Esophagus muscularis mucosa (tissue), 4 donors: ENCODE measurements at regions not wholly inside any gene's neighbourhood (a gene's known extent, or its start where the extent isn't known, plus 50 kb on each side); places are given as distances from the start of the nearest gene placed in this dataset.

ENCODE experiments used
- DNase-seq: peaks from one replicate; pipeline ENCODE4 v3.0.0-alpha.2; 2017; ENCODE audit errors: extremely low spot score
- H3K27ac ChIP-seq, 4 donors: fragments of 200-600 bp; sonication (generic); replicated peaks in 1 of 4; 1 replicate in 3 of 4; 2 replicates in 1 of 4; pipeline ENCODE4 v1.5.1; 2016 to 2019; ENCODE audit warnings: mild to moderate bottlenecking in 1 of 4
- H3K27me3 ChIP-seq, 4 donors: fragments of 200-600 bp; sonication (generic); one replicate each; pipeline versions ENCODE4 v1.5.1 to v1.6.0; 2016 to 2019
- H3K36me3 ChIP-seq, 4 donors: fragments of 200-600 bp; sonication (generic); one replicate each; pipeline ENCODE4 v1.5.1; 2016 to 2019
- H3K4me1 ChIP-seq, 4 donors: fragments of 200-600 bp; sonication (generic); one replicate each; pipeline ENCODE4 v1.5.1; 2016 to 2019
- H3K4me3 ChIP-seq, 4 donors: fragments of 200-600 bp; sonication (generic); 1 replicate in 2 of 4; 2 replicates in 2 of 4; pipeline ENCODE4 v1.5.1; 2016 to 2019; ENCODE audit warnings: mild to moderate bottlenecking in 4 of 4, moderate library complexity in 1 of 4
- H3K9me3 ChIP-seq, 4 donors: fragments of 200-600 bp; sonication (generic); 1 replicate in 3 of 4; 2 replicates in 1 of 4; pipeline ENCODE4 v1.5.1; 2016 to 2019
- EP300 ChIP-seq: sonication (generic); formaldehyde crosslinking; IDR thresholded peaks from one replicate; pipeline ENCODE4 v1.6.1; 2017; ENCODE audit warnings: antibody characterized with exemption
- POLR2A ChIP-seq: fragments of 450-650 bp; IDR thresholded peaks from one replicate; pipeline ENCODE4 v1.6.1; 2017; ENCODE audit warnings: antibody characterized with exemption, moderate library complexity, mild to moderate bottlenecking, low read depth
- POLR2AphosphoS5 ChIP-seq, 2 donors: sonication (generic); formaldehyde crosslinking; IDR thresholded peaks; one replicate each; pipeline ENCODE4 v1.6.1; 2017; ENCODE audit warnings: antibody characterized with exemption in 2 of 2
- WGBS: methylation state at CpG from one replicate; pipeline ENCODE4 v1.1.5; 2018; 5-methylcytosine and 5-hydroxymethylcytosine counted together
- intact Hi-C: fragments of 100-400 bp; cut with DNase I; formaldehyde crosslinking; loops from one replicate; pipeline ENCODE4 v1.15.1; 2023
- TF ChIP-seq, protein P1 (sequence below), 3 experiments: fragments of 200-600 bp in 2 of 3; fragments of 450-650 bp in 1 of 3; sonication (generic) in 2 of 3; IDR thresholded peaks; one replicate each; pipeline ENCODE4 v1.5.1; 2017 to 2019; ENCODE audit warnings: antibody characterized with exemption in 3 of 3, mild to moderate bottlenecking in 2 of 3, moderate library complexity in 1 of 3

DNA sequence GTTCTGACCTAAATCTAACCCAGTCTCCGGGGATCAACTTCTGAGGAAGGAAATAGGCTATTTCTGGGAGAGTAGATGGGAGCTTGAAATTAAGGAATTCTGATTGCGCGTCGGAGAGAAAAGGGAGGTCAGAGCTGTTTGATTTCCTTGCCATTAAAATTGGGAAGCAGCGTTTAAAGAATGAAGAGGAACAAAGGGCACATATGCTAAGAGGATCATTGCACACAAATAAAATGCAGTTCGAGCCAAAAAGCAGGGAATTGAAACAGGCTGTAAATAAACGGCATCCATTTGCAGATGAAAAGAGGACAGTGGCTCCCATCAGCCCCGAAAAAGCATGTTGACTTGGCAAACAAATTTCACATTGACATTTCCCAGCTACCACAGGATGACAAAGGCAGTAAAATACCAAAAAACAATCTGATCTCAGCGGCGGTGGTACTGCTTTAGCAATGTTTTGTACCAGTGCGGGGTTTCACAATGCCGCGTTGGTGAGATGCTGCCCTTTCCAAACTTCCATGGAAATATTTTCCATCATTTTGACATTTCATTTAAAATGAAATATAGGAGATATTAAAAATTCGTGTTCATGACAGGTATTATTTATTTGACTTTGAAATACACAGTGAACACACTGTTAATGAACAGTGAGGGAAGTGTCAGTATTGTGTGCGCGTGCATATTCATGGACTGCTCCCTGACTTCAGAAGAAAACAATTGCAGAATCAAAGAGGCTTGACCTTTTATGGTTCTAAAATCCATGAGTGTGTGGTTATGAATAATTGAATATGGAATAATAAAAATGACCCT, 108.8 kb downstream of the SQOR start:
- intact Hi-C loops = no loop called here
- Histone ChIP-seq H3K36me3 (no peaks in the 10 kb centered on the region), H3K9me3 (no peaks in the 10 kb centered on the region), H3K4me1 (no peaks in the 10 kb centered on the region), H3K4me3 (no peak overlapping the region), H3K27me3 (peaks cover 0 to 5% (median 0%) of the 10 kb centered on the region in 4 donors), H3K27ac (no peak overlapping the region)
- 64% methylated on average over 16 of the region's 16 CpGs for WGBS
- TF ChIP-seq, protein P1, sequence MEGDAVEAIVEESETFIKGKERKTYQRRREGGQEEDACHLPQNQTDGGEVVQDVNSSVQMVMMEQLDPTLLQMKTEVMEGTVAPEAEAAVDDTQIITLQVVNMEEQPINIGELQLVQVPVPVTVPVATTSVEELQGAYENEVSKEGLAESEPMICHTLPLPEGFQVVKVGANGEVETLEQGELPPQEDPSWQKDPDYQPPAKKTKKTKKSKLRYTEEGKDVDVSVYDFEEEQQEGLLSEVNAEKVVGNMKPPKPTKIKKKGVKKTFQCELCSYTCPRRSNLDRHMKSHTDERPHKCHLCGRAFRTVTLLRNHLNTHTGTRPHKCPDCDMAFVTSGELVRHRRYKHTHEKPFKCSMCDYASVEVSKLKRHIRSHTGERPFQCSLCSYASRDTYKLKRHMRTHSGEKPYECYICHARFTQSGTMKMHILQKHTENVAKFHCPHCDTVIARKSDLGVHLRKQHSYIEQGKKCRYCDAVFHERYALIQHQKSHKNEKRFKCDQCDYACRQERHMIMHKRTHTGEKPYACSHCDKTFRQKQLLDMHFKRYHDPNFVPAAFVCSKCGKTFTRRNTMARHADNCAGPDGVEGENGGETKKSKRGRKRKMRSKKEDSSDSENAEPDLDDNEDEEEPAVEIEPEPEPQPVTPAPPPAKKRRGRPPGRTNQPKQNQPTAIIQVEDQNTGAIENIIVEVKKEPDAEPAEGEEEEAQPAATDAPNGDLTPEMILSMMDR (IDR thresholded peaks at IDR 0.05) = no peak
- TF ChIP-seq POLR2A = no peak
- no peak for TF ChIP-seq POLR2AphosphoS5 (IDR thresholded peaks at IDR 0.05)
- no peak for TF ChIP-seq EP300
- DNase-seq = no peak

DNA sequence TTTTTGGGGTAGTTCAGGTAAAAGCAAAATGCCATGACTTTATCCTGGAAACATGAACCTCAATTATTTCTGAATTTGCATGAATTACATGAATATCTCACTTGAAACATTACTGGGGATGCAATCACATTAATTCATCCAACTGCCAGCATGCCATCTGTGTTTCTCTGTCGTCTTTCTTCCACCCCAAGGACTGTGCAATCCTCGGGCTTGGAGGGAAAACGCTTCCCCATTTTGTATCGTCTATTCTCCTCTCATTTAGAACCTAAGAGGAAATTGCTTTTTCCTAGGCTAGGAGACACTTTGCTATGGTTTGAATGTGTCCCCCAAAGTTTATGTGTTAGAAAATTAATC, 109.4 kb downstream of the SQOR start:
- no peaks in the 10 kb centered on the region for H3K9me3 ChIP-seq
- H3K27me3 ChIP-seq = peaks cover 0 to 5% (median 0%) of the 10 kb centered on the region in 4 donors
- no peak for DNase-seq
- 68% methylated on average over 4 of the region's 4 CpGs for WGBS
- H3K27ac ChIP-seq = no peak overlapping the region
- TF ChIP-seq POLR2AphosphoS5 (IDR thresholded peaks at IDR 0.05) (no peak), EP300 (no peak)
- TF ChIP-seq, protein P1 (IDR thresholded peaks at IDR 0.05) = no peak
- H3K4me1 ChIP-seq = no peaks in the 10 kb centered on the region
- no peak overlapping the region for H3K4me3 ChIP-seq
- intact Hi-C loops = no loop called here
- no peaks in the 10 kb centered on the region for H3K36me3 ChIP-seq

DNA sequence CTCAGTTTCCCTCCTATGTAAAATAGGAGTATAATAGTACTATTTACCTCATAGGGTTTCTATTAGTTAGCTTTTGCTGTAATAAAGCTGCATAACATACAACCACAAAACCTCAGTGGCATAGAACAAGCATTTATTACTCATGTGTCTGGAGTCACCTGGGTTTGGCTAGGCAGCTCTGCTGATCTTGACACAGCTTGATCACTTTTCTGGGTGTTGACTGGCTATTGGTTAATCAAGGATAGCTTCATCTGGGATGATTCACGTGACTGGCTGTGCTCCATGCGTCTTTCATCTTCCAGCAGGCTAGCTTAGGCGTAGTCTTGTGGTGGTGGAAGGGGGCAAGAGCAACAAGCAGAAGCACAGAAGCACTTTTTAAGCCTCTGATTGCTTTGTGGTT, 112.6 kb downstream of the SQOR start:
- 73% methylated on average over 3 of the region's 3 CpGs for WGBS
- Histone ChIP-seq H3K36me3 (no peaks in the 10 kb centered on the region), H3K27me3 (peaks cover 0 to 5% (median 0%) of the 10 kb centered on the region in 4 donors), H3K9me3 (no peaks in the 10 kb centered on the region), H3K27ac (no peak overlapping the region), H3K4me1 (no peaks in the 10 kb centered on the region), H3K4me3 (no peak overlapping the region)
- intact Hi-C loops = no loop called here
- no peak for DNase-seq
- no peak for TF ChIP-seq POLR2AphosphoS5 (IDR thresholded peaks at IDR 0.05)
- no peak for TF ChIP-seq POLR2A
- no peak for TF ChIP-seq EP300
- TF ChIP-seq, protein P1 (IDR thresholded peaks at IDR 0.05) = no peak

DNA sequence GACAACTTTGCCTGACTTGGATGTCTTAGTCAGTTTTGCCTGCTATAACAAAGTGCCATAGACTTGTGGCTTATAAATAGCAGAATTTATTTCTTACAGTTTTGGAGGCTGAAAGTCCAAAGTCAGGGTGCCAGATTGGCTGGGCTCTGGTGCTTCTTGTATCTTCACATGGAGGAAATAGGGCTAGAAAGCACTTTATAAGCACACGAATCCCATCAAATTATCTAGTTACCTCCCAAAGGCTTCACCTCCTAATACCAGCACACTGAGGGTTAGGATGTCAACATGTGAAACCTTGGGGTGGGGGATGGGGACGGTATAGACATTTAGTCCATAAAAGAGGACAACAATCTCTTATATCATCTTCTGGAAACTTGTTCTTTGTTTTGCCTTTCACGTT, 116.8 kb downstream of the SQOR start:
- H3K27me3 ChIP-seq = no peaks in the 10 kb centered on the region
- H3K27ac ChIP-seq = no peak overlapping the region
- 52% methylated on average over 3 of the region's 3 CpGs for WGBS
- intact Hi-C loops = no loop called here
- no peak for TF ChIP-seq EP300
- TF ChIP-seq POLR2A = no peak
- no peak for TF ChIP-seq POLR2AphosphoS5 (IDR thresholded peaks at IDR 0.05)
- TF ChIP-seq, protein P1 (IDR thresholded peaks at IDR 0.05) = no peak
- no peak overlapping the region for H3K4me3 ChIP-seq
- no peaks in the 10 kb centered on the region for H3K9me3 ChIP-seq
- no peaks in the 10 kb centered on the region for H3K4me1 ChIP-seq
- H3K36me3 ChIP-seq = no peaks in the 10 kb centered on the region
- DNase-seq = no peak

DNA sequence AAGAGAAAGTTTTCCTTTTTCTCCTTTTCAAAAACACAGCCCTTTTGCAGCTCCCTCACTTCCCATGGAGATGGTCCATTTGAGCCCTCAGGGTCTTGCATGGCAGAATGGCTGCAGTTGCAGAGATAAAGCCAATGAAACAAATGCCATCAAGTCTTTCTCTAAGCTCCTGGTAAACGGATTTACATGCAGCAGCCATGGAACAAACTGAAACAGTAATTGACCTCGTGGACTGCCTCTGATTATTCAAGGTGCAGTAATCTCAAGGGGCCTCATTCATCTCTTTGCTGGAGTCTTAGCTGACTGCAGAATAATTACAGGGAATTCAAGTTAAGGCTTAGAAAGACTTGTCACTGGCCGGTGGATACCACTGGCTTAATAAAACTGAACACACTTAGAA, 125.1 kb downstream of the SQOR start:
- 57% methylated on average over 3 of the region's 3 CpGs for WGBS
- Histone ChIP-seq H3K27ac (no peak overlapping the region), H3K9me3 (no peaks in the 10 kb centered on the region), H3K4me3 (no peak overlapping the region), H3K27me3 (no peaks in the 10 kb centered on the region), H3K4me1 (no peaks in the 10 kb centered on the region), H3K36me3 (no peaks in the 10 kb centered on the region)
- TF ChIP-seq EP300 (no peak), POLR2A (no peak), POLR2AphosphoS5 (IDR thresholded peaks at IDR 0.05) (no peak)
- TF ChIP-seq, protein P1 (IDR thresholded peaks at IDR 0.05) = no peak
- no peak for DNase-seq
- intact Hi-C loops = no loop called here
